ENCODE measurements at regions not wholly inside any gene's neighbourhood (a gene's known extent, or its start where the extent isn't known, plus 50 kb on each side); places are given as distances from the start of the nearest gene placed in this dataset.

- Histone ChIP-seq H3F3A (replicated peaks; ENCODE audit: insufficient read depth) (no peaks in the 10 kb centered on the region), H3K27ac (ENCODE audit: low read depth in 2 of 2, low read length in 1 of 2) (no peak overlapping the region), H3K4me2 (no peak overlapping the region)
These were observed 272.8 kb downstream of the FAM76B start for GRCh38 chr11:95516786-95517185.

GRCh38 chr11:95516175-95516574 is 273.4 kb downstream of the FAM76B start:
- Histone ChIP-seq H3K27ac (ENCODE audit: low read depth in 2 of 2, low read length in 1 of 2) (no peak overlapping the region), H3F3A (replicated peaks; ENCODE audit: insufficient read depth) (no peaks in the 10 kb centered on the region), H3K79me2 (ENCODE audit: insufficient read depth) (no peaks in the 10 kb centered on the region), H3K4me2 (no peak overlapping the region), H2AFZ (ENCODE audit: low read depth) (no peak overlapping the region), H3K27me3 (ENCODE audit: insufficient read depth) (no peaks in the 10 kb centered on the region), H3K9me2 (no peaks in the 10 kb centered on the region), H4K20me1 (ENCODE audit: insufficient read depth) (no peaks in the 10 kb centered on the region), H3K36me3 (replicated peaks in 1 of 2; ENCODE audit: control insufficient read depth in 1 of 2, insufficient read depth in 2 of 2, low read length in 1 of 2) (no peaks in the 10 kb centered on the region), H3K9me3 (no peaks in the 10 kb centered on the region), H3K4me1 (ENCODE audit: control insufficient read depth in 1 of 2, insufficient read depth in 2 of 2, low read depth in 1 of 2, low read length in 1 of 2) (no peaks in the 10 kb centered on the region; a peak in 1 of 4 replicates), H3K4me3 (ENCODE audit: low read depth in 2 of 2, low read length in 1 of 2) (no peak overlapping the region), H3K9ac (no peak overlapping the region)
- ChIA-PET POLR2A (no interaction called here), CTCF (interaction anchor here (0.8 to 1.0 kb wide), 2 partner anchors 14 to 362 kb away, joined by 3 read pairs; no protein-coding TSS in a partner anchor)
- 34% methylated on average over 2 of the region's 2 CpGs for WGBS (ENCODE audit: low lambda C conversion rate)
- no peak for DNase-seq
- TF ChIP-seq REST (IDR thresholded peaks at IDR 0.05; ENCODE audit: low read depth, low read length): no peak
- no peak for TF ChIP-seq JUND (IDR thresholded peaks at IDR 0.05)
- TF ChIP-seq ZBTB33 (IDR thresholded peaks at IDR 0.05; ENCODE audit: borderline replicate concordance, low read depth): no peak
- TF ChIP-seq EP300 (IDR thresholded peaks at IDR 0.05; ENCODE audit: borderline replicate concordance in 1 of 2, low read depth in 1 of 2, low read length in 1 of 2): no peak
- TF ChIP-seq RXRA (IDR thresholded peaks at IDR 0.05; ENCODE audit: borderline replicate concordance, low read depth): no peak
- no peak for TF ChIP-seq RAD21 (IDR thresholded peaks at IDR 0.05; ENCODE audit: low read length)
- no peak for TF ChIP-seq EZH2phosphoT487 (IDR thresholded peaks at IDR 0.05; ENCODE audit: borderline replicate concordance, low read depth)
- no peak for TF ChIP-seq YY1 (IDR thresholded peaks at IDR 0.05; ENCODE audit: low read depth)
- no peak for TF ChIP-seq CHD2 (IDR thresholded peaks at IDR 0.05; ENCODE audit: low read length, partially characterized antibody)
- TF ChIP-seq FOXJ3 (CRISPR knock-in tag; IDR thresholded peaks at IDR 0.05): no peak
- TF ChIP-seq IRF3 (IDR thresholded peaks at IDR 0.05; ENCODE audit: low read depth, low read length): no peak
- no peak for TF ChIP-seq GABPA (IDR thresholded peaks at IDR 0.05; ENCODE audit: low read depth)
- no peak for TF ChIP-seq TCF12 (IDR thresholded peaks at IDR 0.05)

More at GRCh38 chr11:95516786-95517185, 272.8 kb downstream of the FAM76B start:
- no peak overlapping the region for H3K9ac ChIP-seq
- ChIA-PET POLR2A (no interaction called here), CTCF (interaction anchor here (1.0 kb wide), 1 partner anchor 15 kb away, joined by 3 read pairs; no protein-coding TSS in a partner anchor)
- no peak overlapping the region for H2AFZ ChIP-seq (ENCODE audit: low read depth)
- 14% methylated on average over 2 of the region's 2 CpGs for whole genome bisulfite sequencing (ENCODE audit: low lambda C conversion rate)
- H3K9me3 ChIP-seq: no peaks in the 10 kb centered on the region
- H3K36me3 ChIP-seq (replicated peaks in 1 of 2; ENCODE audit: control insufficient read depth in 1 of 2, insufficient read depth in 2 of 2, low read length in 1 of 2): no peaks in the 10 kb centered on the region
- no peaks in the 10 kb centered on the region for H3K27me3 ChIP-seq (ENCODE audit: insufficient read depth)
- H3K4me3 ChIP-seq (ENCODE audit: low read depth in 2 of 2, low read length in 1 of 2): no peak overlapping the region
- no peaks in the 10 kb centered on the region for H3K9me2 ChIP-seq
- H3K79me2 ChIP-seq (ENCODE audit: insufficient read depth): no peaks in the 10 kb centered on the region
- H3K4me1 ChIP-seq (ENCODE audit: control insufficient read depth in 1 of 2, insufficient read depth in 2 of 2, low read depth in 1 of 2, low read length in 1 of 2): no peaks in the 10 kb centered on the region; a peak in 1 of 4 replicates
- no peaks in the 10 kb centered on the region for H4K20me1 ChIP-seq (ENCODE audit: insufficient read depth)
- TF ChIP-seq EZH2phosphoT487 (IDR thresholded peaks at IDR 0.05; ENCODE audit: borderline replicate concordance, low read depth): no peak
- TF ChIP-seq NFIC (IDR thresholded peaks at IDR 0.05; ENCODE audit: borderline replicate concordance): no peak
- TF ChIP-seq MAX (IDR thresholded peaks at IDR 0.05; ENCODE audit: low read depth): no peak
- no peak for TF ChIP-seq CTCF (IDR thresholded peaks at IDR 0.05)
- TF ChIP-seq FOSL2 (IDR thresholded peaks at IDR 0.05; ENCODE audit: borderline replicate concordance, low read depth): no peak
- DNase-seq: no peak
